A549 (cell line): ENCODE measurements at regions not wholly inside any gene's neighbourhood (a gene's known extent, or its start where the extent isn't known, plus 50 kb on each side); places are given as distances from the start of the nearest gene placed in this dataset.

Experiments
- ATAC-seq, 2 experiments: fragments of 200-7000 bp in 1 of 2; fragments of >200 bp in 1 of 2; cut with Nextera tagmentation in 1 of 2; cut with Tn5 transposase in 1 of 2; 3 replicates each; pipeline versions ENCODE4 v1.8.0 to v1.9.1; 2018 to 2020; ENCODE audit warnings: mild to moderate bottlenecking in 1 of 2, moderate library complexity in 1 of 2
- CTCF ChIA-PET: fragments of 300-600 bp; sonication (Branson Sonifier 250); formaldehyde crosslinking; extraction: SDS; loops from one replicate; lab custom pipeline; 2021; ENCODE audit warnings: antibody characterized with exemption, inconsistent platforms; lab: Yijun Ruan, JAX
- POLR2A ChIA-PET: fragments of 350-600 bp; formaldehyde crosslinking; extraction: SDS; loops from one replicate; lab custom pipeline; 2021; ENCODE audit warnings: antibody characterized with exemption, inconsistent platforms; lab: Yijun Ruan, JAX
- DNase-seq, 2 experiments: peaks; one replicate each; pipeline versions ENCODE4 v3.0.0 to v3.0.0-alpha.2; 2011 to 2016; ENCODE audit warnings: low read depth in 1 of 2, low spot score in 1 of 2
- FAIRE-seq: peaks from 2 replicates; lab custom pipeline; 2011; peaks lifted over from hg19 to GRCh38; lab: Jason Lieb, UNC
- H3K27ac ChIP-seq, 2 experiments: fragments of >200 bp; sonication (Bioruptor Twin); formaldehyde crosslinking; 3 replicates each; pipeline ENCODE4 v1.5.1; 2016 to 2017
- H3K4me1 ChIP-seq: fragments of >200 bp; sonication (Bioruptor Twin); formaldehyde crosslinking; 3 replicates; pipeline ENCODE4 v1.6.1; 2016
- H3K4me2 ChIP-seq: fragments of >200 bp; sonication (Bioruptor Twin); formaldehyde crosslinking; 3 replicates; pipeline ENCODE4 v1.6.1; 2016
- H3K4me3 ChIP-seq: fragments of >200 bp; sonication (Bioruptor Twin); formaldehyde crosslinking; 3 replicates; pipeline ENCODE4 v1.5.1; 2016
- H3K9me3 ChIP-seq: fragments of >200 bp; sonication (Bioruptor Twin); formaldehyde crosslinking; 3 replicates; pipeline ENCODE4 v1.6.1; 2016
- ATOH8 ChIP-seq: fragments of 250-450 bp; sonication (Bioruptor Pico); IDR thresholded peaks from 2 replicates; pipeline ENCODE4 v1.5.0; 2020; ENCODE audit warnings: low read depth, mild to moderate bottlenecking, moderate library complexity
- BCL3 ChIP-seq: fragments of >200 bp; sonication (Bioruptor Twin); formaldehyde crosslinking; IDR thresholded peaks from 3 replicates; pipeline ENCODE4 v1.6.1; 2016
- CTCF ChIP-seq: fragments of >200 bp; sonication (Bioruptor Twin); formaldehyde crosslinking; IDR thresholded peaks from 3 replicates; pipeline ENCODE4 v1.5.1; 2016
- EHF ChIP-seq: fragments of 250-450 bp; sonication (Bioruptor Pico); IDR thresholded peaks from 2 replicates; pipeline ENCODE4 v1.5.0; 2020; ENCODE audit warnings: mild to moderate bottlenecking
- ESRRA ChIP-seq: fragments of 150-350 bp; IDR thresholded peaks from 2 replicates; pipeline ENCODE4 v1.6.1; 2014; ENCODE audit warnings: mild to moderate bottlenecking, low read length, borderline replicate concordance
- HEYL ChIP-seq: fragments of 250-450 bp; sonication (Bioruptor Pico); IDR thresholded peaks from 2 replicates; pipeline ENCODE4 v1.8.0; 2021; ENCODE audit warnings: mild to moderate bottlenecking, moderate library complexity
- HOXB5 ChIP-seq: fragments of 250-450 bp; sonication (Bioruptor Pico); IDR thresholded peaks from 2 replicates; pipeline ENCODE4 v1.5.0; 2020; ENCODE audit warnings: mild to moderate bottlenecking, moderate library complexity
- MYC ChIP-seq: IDR thresholded peaks from 2 replicates; pipeline ENCODE4 v1.6.1; 2012; ENCODE audit warnings: mild to moderate bottlenecking, inconsistent platforms, low read length, improper control_type of control experiment, borderline replicate concordance
- PHF8 ChIP-seq: fragments of 200-600 bp; sonication (generic); IDR thresholded peaks from 2 replicates; pipeline ENCODE4 v1.6.1; 2016; ENCODE audit warnings: low read depth, mild to moderate bottlenecking, antibody characterized with exemption, moderate library complexity, borderline replicate concordance
- POLR2A ChIP-seq: IDR thresholded peaks from 2 replicates; pipeline ENCODE4 v1.6.1; 2012; ENCODE audit warnings: mild to moderate bottlenecking, low read length
- RCOR1 ChIP-seq: fragments of 150-350 bp; IDR thresholded peaks from 2 replicates; pipeline ENCODE4 v1.6.1; 2014; ENCODE audit warnings: antibody characterized with exemption, low read length, low read depth
- RNF2 ChIP-seq: fragments of 200-600 bp; sonication (generic); IDR thresholded peaks from 2 replicates; pipeline ENCODE4 v1.6.1; 2016; ENCODE audit warnings: low read depth, mild to moderate bottlenecking, antibody characterized with exemption, moderate library complexity, borderline replicate concordance
- ZFP36 ChIP-seq: fragments of 450-650 bp; IDR thresholded peaks from 2 replicates; pipeline ENCODE4 v1.6.1; 2014; ENCODE audit warnings: borderline replicate concordance; ENCODE audit not compliant: partially characterized antibody
- ZNF302 ChIP-seq: fragments of 250-450 bp; sonication (Bioruptor Pico); IDR thresholded peaks from 2 replicates; pipeline ENCODE4 v1.9.0; 2021; ENCODE audit warnings: inconsistent platforms, mild to moderate bottlenecking, moderate library complexity
- WGBS: methylation state at CpG from one replicate; pipeline ENCODE4 v1.1.6; 2017; ENCODE audit errors: missing lambda C conversion rate; 5-methylcytosine and 5-hydroxymethylcytosine counted together

- H3K27ac ChIP-seq = no peak overlapping the region
- ChIA-PET CTCF (interaction anchor here (1.3 to 1.6 kb wide), 3 partner anchors 79 to 442 kb away, joined by 3 to 4 read pairs (median 4); no protein-coding TSS in a partner anchor), POLR2A (no interaction called here)
- peaks cover 11% of the 10 kb centered on the region for H3K9me3 ChIP-seq
- no peak overlapping the region for H3K4me2 ChIP-seq
- 89% methylated on average over 9 of the region's 9 CpGs for WGBS
- no peak for FAIRE-seq
- no peak for ATAC-seq
- no peak overlapping the region for H3K4me3 ChIP-seq
- TF ChIP-seq CTCF (no peak), HOXB5 (CRISPR knock-in tag) (no peak), BCL3 (no peak), ATOH8 (CRISPR knock-in tag) (no peak)
- TF ChIP-seq, all 56 proteins: peak for 0
- no peak for DNase-seq
- H3K4me1 ChIP-seq = peaks cover 27% of the 10 kb centered on the region
Observed at GRCh38 chr12:124478416-124478815, 89.0 kb downstream of the NCOR2 start.

GRCh38 chr12:124477107-124477915 is 90.1 kb downstream of the NCOR2 start:
- ATAC-seq (no peak), FAIRE-seq (no peak)
- POLR2A ChIA-PET = no interaction called here

GRCh38 chr12:124476011-124476400 is 91.4 kb downstream of the NCOR2 start:
- Histone ChIP-seq H3K4me1 (peaks cover 15% of the 10 kb centered on the region), H3K4me3 (no peak overlapping the region), H3K27ac (no peak overlapping the region), H3K4me2 (no peak overlapping the region), H3K9me3 (peaks cover 27% of the 10 kb centered on the region)
- DNase-seq (no peak), ATAC-seq (no peak), FAIRE-seq (no peak)
- TF ChIP-seq POLR2A (no peak), ATOH8 (CRISPR knock-in tag) (no peak), MYC (no peak)
- POLR2A ChIA-PET = interaction anchor here (0.6 kb wide), 1 partner anchor 42 kb away, joined by 3 read pairs; no protein-coding TSS in a partner anchor
- WGBS = 94% methylated on average over 10 of the region's 10 CpGs
- CTCF ChIA-PET = no interaction called here

More at GRCh38 chr12:124477107-124477915, 90.1 kb downstream of the NCOR2 start:
- Histone ChIP-seq H3K4me3 (no peak overlapping the region), H3K27ac (no peak overlapping the region), H3K4me1 (peaks cover 27% of the 10 kb centered on the region), H3K4me2 (no peak overlapping the region), H3K9me3 (peaks cover 22% of the 10 kb centered on the region)
- TF ChIP-seq CTCF = no peak
- WGBS = 87% methylated on average over 15 of the region's 15 CpGs
- DNase-seq = no peak
- CTCF ChIA-PET = interaction anchor here (1.3 to 1.6 kb wide), 3 partner anchors 78 to 441 kb away, joined by 3 to 4 read pairs (median 4); no protein-coding TSS in a partner anchor

- no peak overlapping the region for H3K4me2 ChIP-seq
- FAIRE-seq (no peak), DNase-seq (no peak), ATAC-seq (no peak)
- TF ChIP-seq ESRRA (no peak), RCOR1 (no peak), RNF2 (no peak), EHF (CRISPR knock-in tag) (no peak), MYC (no peak), ATOH8 (CRISPR knock-in tag) (no peak), ZFP36 (no peak), HEYL (no peak), PHF8 (no peak), ZNF302 (no peak)
- H3K27ac ChIP-seq = no peak overlapping the region
- H3K4me3 ChIP-seq = no peak overlapping the region
- 90% methylated on average over 14 of the region's 14 CpGs for WGBS
- ChIA-PET CTCF (no interaction called here), POLR2A (interaction anchor here (0.6 kb wide), 1 partner anchor 43 kb away, joined by 3 read pairs; no protein-coding TSS in a partner anchor)
- H3K9me3 ChIP-seq = peaks cover 32% of the 10 kb centered on the region
- peaks cover 9% of the 10 kb centered on the region for H3K4me1 ChIP-seq
Observed at GRCh38 chr12:124475295-124476010, 92.0 kb downstream of the NCOR2 start.
